ENCODE measurements at regions not wholly inside any gene's neighbourhood (a gene's known extent, or its start where the extent isn't known, plus 50 kb on each side); places are given as distances from the start of the nearest gene placed in this dataset.

GRCh38 chr3:83092521-83093221, 1331.2 kb upstream of the GBE1 start:
- no peak for DNase-seq (ENCODE audit: low read depth)

GRCh38 chr3:83076041-83076440, 1314.6 kb upstream of the GBE1 start:
- no peak for DNase-seq (ENCODE audit: low read depth)

- DNase-seq (ENCODE audit: low read depth): no peak
Observed at GRCh38 chr3:83074485-83074884, 1313.0 kb upstream of the GBE1 start.

GRCh38 chr3:83065851-83066460, 1304.5 kb upstream of the GBE1 start:
- DNase-seq (ENCODE audit: low read depth): peak; percentile 17

- no peak for DNase-seq (ENCODE audit: low read depth)
Observed at GRCh38 chr3:83063446-83063845, 1302.0 kb upstream of the GBE1 start.

- DNase-seq (ENCODE audit: low read depth): no peak
Observed at GRCh38 chr3:83048556-83048955, 1287.1 kb upstream of the GBE1 start.

GRCh38 chr3:83039422-83039821, 1278.0 kb upstream of the GBE1 start:
- DNase-seq (ENCODE audit: low read depth): no peak

- DNase-seq (ENCODE audit: low read depth): no peak
Observed at GRCh38 chr3:83035704-83036010, 1274.2 kb upstream of the GBE1 start.

GRCh38 chr3:83034806-83035703, 1273.6 kb upstream of the GBE1 start:
- DNase-seq (ENCODE audit: low read depth): no peak

GRCh38 chr3:83033133-83033532, 1271.7 kb upstream of the GBE1 start:
- DNase-seq (ENCODE audit: low read depth): no peak

GRCh38 chr3:83023086-83023485, 1261.6 kb upstream of the GBE1 start:
- no peak for DNase-seq (ENCODE audit: low read depth)

GRCh38 chr3:83011481-83011880, 1250.0 kb upstream of the GBE1 start:
- no peak for DNase-seq (ENCODE audit: low read depth)

GRCh38 chr3:83003917-83004316, 1242.5 kb upstream of the GBE1 start:
- DNase-seq (ENCODE audit: low read depth): no peak

- no peak for DNase-seq (ENCODE audit: low read depth)
Observed at GRCh38 chr3:83002869-83003445, 1241.5 kb upstream of the GBE1 start.

GRCh38 chr3:82999777-83000176, 1238.3 kb upstream of the GBE1 start:
- no peak for DNase-seq (ENCODE audit: low read depth)

- DNase-seq (ENCODE audit: low read depth): no peak
Observed at GRCh38 chr3:82978368-82978767, 1216.9 kb upstream of the GBE1 start.

- DNase-seq (ENCODE audit: low read depth): no peak
Observed at GRCh38 chr3:82977871-82978270, 1216.4 kb upstream of the GBE1 start.

- DNase-seq (ENCODE audit: low read depth): no peak
Observed at GRCh38 chr3:82973791-82974190, 1212.3 kb upstream of the GBE1 start.

GRCh38 chr3:82960379-82960778, 1198.9 kb upstream of the GBE1 start:
- no peak for DNase-seq (ENCODE audit: low read depth)

GRCh38 chr3:82957696-82958095, 1196.3 kb upstream of the GBE1 start:
- no peak for DNase-seq (ENCODE audit: low read depth)

GRCh38 chr3:82957079-82957478, 1195.6 kb upstream of the GBE1 start:
- DNase-seq (ENCODE audit: low read depth): no peak

- DNase-seq (ENCODE audit: low read depth): no peak
Observed at GRCh38 chr3:82954486-82954885, 1193.0 kb upstream of the GBE1 start.

- DNase-seq (ENCODE audit: low read depth): no peak
Observed at GRCh38 chr3:82942041-82942440, 1180.6 kb upstream of the GBE1 start.

All from Daoy (cell line).